GM23248 (cell line): ENCODE measurements at regions not wholly inside any gene's neighbourhood (a gene's known extent, or its start where the extent isn't known, plus 50 kb on each side); places are given as distances from the start of the nearest gene placed in this dataset.

ENCODE experiments used
- DNase-seq: peaks from one replicate; pipeline ENCODE4 v3.0.0-alpha.2; 2015
- H2AFZ ChIP-seq: fragments of 200-600 bp; sonication (generic); 2 replicates; pipeline ENCODE4 v1.6.1; 2016; ENCODE audit warnings: antibody characterized with exemption
- H3F3A ChIP-seq: fragments of 200-600 bp; sonication (generic); 2 replicates; pipeline ENCODE4 v1.6.1; 2016; ENCODE audit warnings: mild to moderate bottlenecking, antibody characterized with exemption, mixed run types; ENCODE audit not compliant: insufficient read depth
- H3K27ac ChIP-seq: fragments of 200-600 bp; sonication (generic); 2 replicates; pipeline ENCODE4 v1.5.1; 2016; ENCODE audit warnings: mild to moderate bottlenecking
- H3K27me3 ChIP-seq: fragments of 200-600 bp; sonication (generic); replicated peaks from 2 replicates; pipeline ENCODE4 v1.6.1; 2016; ENCODE audit warnings: mild to moderate bottlenecking; ENCODE audit not compliant: insufficient read depth
- H3K36me3 ChIP-seq: fragments of 200-600 bp; sonication (generic); 2 replicates; pipeline ENCODE4 v1.6.1; 2016; ENCODE audit warnings: low read depth, mild to moderate bottlenecking
- H3K4me1 ChIP-seq: fragments of 200-600 bp; sonication (generic); 2 replicates; pipeline ENCODE4 v1.6.1; 2016; ENCODE audit warnings: mild to moderate bottlenecking; ENCODE audit not compliant: insufficient read depth
- H3K4me2 ChIP-seq: fragments of 200-600 bp; sonication (generic); one replicate; pipeline ENCODE4 v1.6.1; 2016; ENCODE audit warnings: mild to moderate bottlenecking; ENCODE audit not compliant: unreplicated experiment
- H3K4me3 ChIP-seq: fragments of 200-600 bp; sonication (generic); 2 replicates; pipeline ENCODE4 v1.5.1; 2016; ENCODE audit warnings: mild to moderate bottlenecking
- H3K79me2 ChIP-seq: fragments of 200-600 bp; sonication (generic); 2 replicates; pipeline ENCODE4 v1.6.1; 2016; ENCODE audit warnings: mild to moderate bottlenecking; ENCODE audit not compliant: insufficient read depth
- H3K9ac ChIP-seq: fragments of 200-600 bp; sonication (generic); 2 replicates; pipeline ENCODE4 v1.6.1; 2016; ENCODE audit warnings: mild to moderate bottlenecking
- H3K9me2 ChIP-seq: fragments of 200-600 bp; sonication (generic); 2 replicates; pipeline ENCODE4 v1.6.1; 2016; ENCODE audit warnings: mixed run types, mild to moderate bottlenecking, moderate library complexity; ENCODE audit not compliant: insufficient read depth
- H3K9me3 ChIP-seq: fragments of 200-600 bp; sonication (generic); one replicate; pipeline ENCODE4 v1.6.1; 2017; ENCODE audit warnings: low read depth
- H4K20me1 ChIP-seq: fragments of 200-600 bp; sonication (generic); 2 replicates; pipeline ENCODE4 v1.6.0; 2016; ENCODE audit not compliant: insufficient read depth
- EZH2 ChIP-seq: fragments of 200-600 bp; sonication (generic); IDR thresholded peaks from 2 replicates; pipeline ENCODE4 v1.6.1; 2018; ENCODE audit warnings: antibody characterized with exemption, mild to moderate bottlenecking; ENCODE audit not compliant: insufficient read depth, poor library complexity, severe bottlenecking
- EZH2phosphoT487 ChIP-seq: fragments of 200-600 bp; sonication (generic); IDR thresholded peaks from 2 replicates; pipeline ENCODE4 v1.6.1; 2018; ENCODE audit warnings: antibody characterized with exemption, moderate library complexity, mild to moderate bottlenecking, low read depth; ENCODE audit not compliant: insufficient read depth
- WGBS, 2 experiments: methylation state at CpG; one replicate each; pipeline ENCODE4 v1.1.6; 2015 to 2017; ENCODE audit warnings: low lambda C conversion rate in 2 of 2, low coverage in 1 of 2; ENCODE audit errors: missing lambda C conversion rate in 2 of 2; 5-methylcytosine and 5-hydroxymethylcytosine counted together
- in situ Hi-C: fragments of 300-500 bp; cut with MboI; formaldehyde crosslinking; loops from 2 replicates; pipeline ENCODE4 v1.15.0; 2020

DNA sequence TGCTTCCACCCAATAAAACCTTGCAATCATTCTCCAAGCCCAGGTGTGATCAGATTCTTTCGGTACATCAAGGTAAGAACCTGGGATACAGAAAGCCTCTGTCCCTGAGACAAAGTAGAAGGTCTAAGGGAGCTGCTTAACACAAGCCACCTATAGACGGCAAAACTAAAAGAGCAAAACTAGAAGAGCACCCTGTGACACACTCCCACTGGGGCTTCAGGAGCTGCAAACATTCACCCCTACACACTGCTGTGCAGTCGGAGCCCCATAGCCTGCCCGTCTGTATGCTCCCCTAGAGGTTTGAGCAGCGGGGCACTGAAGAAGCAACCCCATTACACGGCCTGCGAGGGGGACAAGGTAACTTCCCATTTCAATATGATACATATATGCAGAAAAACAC lies 179.6 kb upstream of the CDH9 start:
- Histone ChIP-seq H2AFZ (no peak overlapping the region), H3F3A (no peaks in the 10 kb centered on the region), H3K27me3 (no peaks in the 10 kb centered on the region), H3K9ac (no peak overlapping the region), H3K4me1 (no peaks in the 10 kb centered on the region), H3K4me2 (no peak overlapping the region), H3K4me3 (no peak overlapping the region), H3K9me3 (no peaks in the 10 kb centered on the region), H3K79me2 (no peaks in the 10 kb centered on the region), H3K27ac (no peak overlapping the region), H4K20me1 (no peaks in the 10 kb centered on the region), H3K9me2 (no peaks in the 10 kb centered on the region), H3K36me3 (no peaks in the 10 kb centered on the region)
- TF ChIP-seq EZH2 = no peak
- no peak for DNase-seq
- WGBS, 2 experiments = 59 to 60% methylated on average over 7 of the region's 7 CpGs
- in situ Hi-C loops = no loop called here

DNA sequence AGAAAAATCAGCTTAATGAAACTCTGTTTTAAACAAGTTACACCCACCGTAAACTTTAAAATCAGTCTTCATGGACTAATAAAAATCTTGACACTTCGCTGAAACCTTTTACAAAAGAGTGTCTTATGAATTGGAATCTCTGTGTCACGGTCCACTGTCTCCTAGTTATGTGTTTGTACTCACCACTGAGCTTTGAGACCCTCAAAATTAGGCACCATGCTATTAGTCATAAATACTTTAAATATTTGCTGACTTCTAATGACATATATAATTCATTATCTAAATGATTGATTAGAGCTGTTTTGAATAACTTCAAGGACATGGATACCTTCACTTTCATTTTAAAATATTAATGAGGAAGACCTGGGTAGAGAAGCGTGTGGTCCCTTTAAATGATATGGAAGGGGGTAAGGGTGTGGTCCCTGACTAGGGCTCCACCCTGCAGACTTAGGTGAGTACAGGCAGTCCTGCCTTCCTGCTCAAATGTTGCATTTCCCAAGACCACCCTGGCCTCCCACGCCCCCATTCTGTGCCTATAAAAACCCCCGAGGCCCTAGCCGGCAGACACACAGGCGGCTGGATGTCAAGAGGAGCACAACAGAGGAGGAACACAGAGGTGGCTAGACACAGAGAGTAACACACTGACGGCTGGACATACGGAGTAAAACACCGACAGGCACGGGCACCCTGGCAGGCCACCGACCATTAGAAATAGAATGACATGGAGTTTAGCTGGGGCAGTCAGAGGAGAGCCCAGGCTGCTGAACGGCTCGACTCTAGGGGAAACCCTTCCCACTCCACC lies 179.0 kb upstream of the CDH9 start:
- no peak overlapping the region for H2AFZ ChIP-seq
- WGBS, 2 experiments = 41 to 55% methylated on average over 15 of the region's 15 CpGs
- in situ Hi-C loops = no loop called here

GRCh38 chr5:27216367-27216950 lies 178.1 kb upstream of the CDH9 start:
- TF ChIP-seq EZH2 (no peak), EZH2phosphoT487 (no peak)
- DNase-seq = no peak
- no peaks in the 10 kb centered on the region for H3F3A ChIP-seq
- no peaks in the 10 kb centered on the region for H4K20me1 ChIP-seq
- no peak overlapping the region for H3K27ac ChIP-seq
- H3K9ac ChIP-seq = no peak overlapping the region
- H3K4me3 ChIP-seq = no peak overlapping the region
- no peaks in the 10 kb centered on the region for H3K9me3 ChIP-seq
- no peak overlapping the region for H3K4me2 ChIP-seq
- H2AFZ ChIP-seq = no peak overlapping the region
- no peaks in the 10 kb centered on the region for H3K4me1 ChIP-seq
- WGBS, 2 experiments = 4 to 9% methylated on average over 3 of the region's 3 CpGs
- no peaks in the 10 kb centered on the region for H3K27me3 ChIP-seq
- in situ Hi-C loops = no loop called here
- no peaks in the 10 kb centered on the region for H3K79me2 ChIP-seq
- no peaks in the 10 kb centered on the region for H3K36me3 ChIP-seq
- no peaks in the 10 kb centered on the region for H3K9me2 ChIP-seq

More for the DNA sequence above, 179.0 kb upstream of the CDH9 start:
- no peaks in the 10 kb centered on the region for H3K79me2 ChIP-seq
- no peak for TF ChIP-seq EZH2phosphoT487
- TF ChIP-seq EZH2 = no peak
- H3K27me3 ChIP-seq = no peaks in the 10 kb centered on the region
- no peak overlapping the region for H3K27ac ChIP-seq
- no peaks in the 10 kb centered on the region for H4K20me1 ChIP-seq
- no peaks in the 10 kb centered on the region for H3K9me2 ChIP-seq
- no peak for DNase-seq
- no peak overlapping the region for H3K4me3 ChIP-seq
- no peak overlapping the region for H3K9ac ChIP-seq
- H3K4me2 ChIP-seq = no peak overlapping the region
- H3K36me3 ChIP-seq = no peaks in the 10 kb centered on the region
- H3F3A ChIP-seq = no peaks in the 10 kb centered on the region
- no peaks in the 10 kb centered on the region for H3K4me1 ChIP-seq
- no peaks in the 10 kb centered on the region for H3K9me3 ChIP-seq

DNA sequence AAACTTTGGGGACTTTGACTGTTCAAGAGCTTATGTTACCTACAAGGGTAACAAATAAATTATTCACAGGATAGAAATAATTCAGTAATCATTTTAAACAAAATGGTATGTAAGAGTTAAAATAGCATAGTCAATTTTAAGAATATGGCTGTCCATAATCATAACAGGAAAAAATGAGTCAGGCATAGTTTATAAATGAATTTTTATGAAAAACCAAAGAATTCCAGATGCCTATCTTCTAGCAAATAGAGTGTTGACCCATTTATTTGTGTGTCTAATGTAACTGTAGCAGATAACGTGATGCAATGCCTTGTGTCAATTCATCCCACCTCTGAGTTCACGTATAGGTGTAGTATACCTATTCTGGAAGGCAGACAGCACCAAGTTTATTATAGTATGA lies 169.7 kb upstream of the CDH9 start:
- WGBS, 2 experiments = 3 to 13% methylated on average over 2 of the region's 2 CpGs
- Histone ChIP-seq H2AFZ (no peak overlapping the region), H3K27ac (no peak overlapping the region), H3K9ac (no peak overlapping the region), H3F3A (no peaks in the 10 kb centered on the region), H3K4me2 (no peak overlapping the region), H3K9me2 (no peaks in the 10 kb centered on the region), H3K27me3 (no peaks in the 10 kb centered on the region), H3K4me3 (no peak overlapping the region), H3K79me2 (no peaks in the 10 kb centered on the region), H4K20me1 (no peaks in the 10 kb centered on the region), H3K9me3 (no peaks in the 10 kb centered on the region), H3K36me3 (no peaks in the 10 kb centered on the region), H3K4me1 (no peaks in the 10 kb centered on the region)
- in situ Hi-C loops = no loop called here
- no peak for TF ChIP-seq EZH2
- TF ChIP-seq EZH2phosphoT487 = no peak
- DNase-seq = no peak
